LNCaP clone FGC (cell line): ENCODE measurements at regions not wholly inside any gene's neighbourhood (a gene's known extent, or its start where the extent isn't known, plus 50 kb on each side); places are given as distances from the start of the nearest gene placed in this dataset.

ENCODE experiments used
- DNase-seq: peaks from one replicate; pipeline ENCODE4 v3.0.0-alpha.2; 2011; ENCODE audit warnings: low read depth
- H3K4me3 ChIP-seq: 2 replicates; pipeline ENCODE4 v1.5.1; 2011; ENCODE audit warnings: mild to moderate bottlenecking, low read depth, low read length, control low read depth
- CTCF ChIP-seq: IDR thresholded peaks from 2 replicates; pipeline ENCODE4 v1.5.1; 2012; ENCODE audit warnings: mild to moderate bottlenecking; ENCODE audit not compliant: control insufficient read depth, insufficient read depth; ENCODE audit errors: extremely low read depth

GRCh38 chr5:142432961-142433360 is 108.1 kb upstream of the SPRY4 start:
- no peak for DNase-seq
- no peak for TF ChIP-seq CTCF
- H3K4me3 ChIP-seq = no peak overlapping the region

DNA sequence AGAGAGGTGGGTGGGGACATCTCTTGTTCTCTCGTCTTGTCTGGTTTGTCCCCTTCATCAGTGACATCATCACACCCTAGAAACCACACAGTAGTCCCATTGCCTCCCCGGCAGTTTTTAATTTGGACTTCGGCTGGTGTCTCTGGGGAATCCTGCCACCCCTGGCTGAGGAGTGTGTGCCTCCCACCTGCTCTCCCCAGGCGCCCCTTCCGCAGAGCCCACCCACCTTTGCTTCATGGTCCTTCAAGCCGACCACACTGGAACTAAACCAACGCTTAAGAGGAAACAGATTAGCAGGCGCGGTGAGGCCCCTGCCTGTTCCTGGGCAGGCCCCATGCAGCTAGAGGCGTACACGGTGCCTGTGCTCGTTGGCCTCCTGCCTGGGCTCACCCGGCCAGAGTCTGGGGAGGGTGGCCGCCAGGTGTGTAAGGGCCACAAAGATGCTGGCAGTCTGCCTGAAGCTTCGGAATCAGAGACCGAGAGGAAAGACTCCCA is 107.6 kb upstream of the SPRY4 start:
- no peak for DNase-seq
- TF ChIP-seq CTCF = no peak
- H3K4me3 ChIP-seq = no peak overlapping the region

DNA sequence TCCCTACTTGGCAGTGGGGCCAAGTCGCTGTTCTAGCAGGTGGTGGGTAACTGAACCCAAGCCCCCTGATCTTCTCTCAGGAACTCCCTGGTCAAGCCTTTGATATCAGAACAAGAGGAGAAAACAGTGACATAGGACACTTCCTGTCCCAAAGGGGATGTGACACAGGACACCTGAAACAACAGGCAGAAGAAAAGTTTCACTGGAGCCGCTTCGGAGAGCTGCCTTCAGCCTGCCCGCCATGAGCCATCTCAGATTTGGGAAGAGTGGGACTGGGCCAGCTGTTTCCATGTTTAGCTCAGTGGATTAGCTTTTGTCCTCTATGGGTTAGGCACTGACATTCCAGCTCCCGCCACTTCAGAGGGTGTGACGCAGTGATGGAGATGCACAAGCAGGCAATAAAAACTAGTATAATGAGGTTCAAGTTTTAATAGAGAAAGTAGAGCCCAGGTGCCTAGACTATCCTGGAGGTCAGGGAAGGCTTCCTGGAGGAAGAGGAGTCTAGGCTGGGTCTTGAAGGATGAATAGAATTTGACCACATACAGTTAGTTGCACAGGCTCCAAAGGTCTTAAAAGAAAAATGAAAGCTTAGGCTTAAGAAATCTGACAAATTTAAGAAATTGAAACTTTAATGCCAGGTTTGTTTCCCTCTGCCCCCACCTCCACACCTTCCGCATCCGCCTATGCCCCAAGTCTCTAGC is 104.1 kb upstream of the SPRY4 start:
- no peak for DNase-seq
- no peak overlapping the region for H3K4me3 ChIP-seq
- TF ChIP-seq CTCF = no peak

GRCh38 chr5:142428036-142428772 is 103.4 kb upstream of the SPRY4 start:
- DNase-seq = no peak
- no peak for TF ChIP-seq CTCF
- no peak overlapping the region for H3K4me3 ChIP-seq

- H3K4me3 ChIP-seq = no peak overlapping the region
- no peak for TF ChIP-seq CTCF
- DNase-seq = no peak
Measured at GRCh38 chr5:142427529-142427928, 102.7 kb upstream of the SPRY4 start.

- no peak for TF ChIP-seq CTCF
- DNase-seq = no peak
- H3K4me3 ChIP-seq = no peak overlapping the region
Measured at GRCh38 chr5:142427015-142427364, 102.2 kb upstream of the SPRY4 start.
